NCI-H2227 treated with DMSO at 0.1 percent for 48 hours (cell line): ENCODE measurements at regions not wholly inside any gene's neighbourhood (a gene's known extent, or its start where the extent isn't known, plus 50 kb on each side); places are given as distances from the start of the nearest gene placed in this dataset.

Source experiments
- DNase-seq: peaks from one replicate; lab custom pipeline; 2025; lab: John Stamatoyannopoulos, UW

GRCh38 chr11:79744941-79745340, 304.1 kb upstream of the TENM4 start:
- no peak for DNase-seq

GRCh38 chr11:79742176-79742575, 301.3 kb upstream of the TENM4 start:
- DNase-seq = no peak

GRCh38 chr11:79739591-79739990, 298.8 kb upstream of the TENM4 start:
- DNase-seq = no peak

GRCh38 chr11:79727221-79727620, 286.4 kb upstream of the TENM4 start:
- DNase-seq = no peak

GRCh38 chr11:79720115-79720514, 279.3 kb upstream of the TENM4 start:
- no peak for DNase-seq

GRCh38 chr11:79708319-79708932, 267.6 kb upstream of the TENM4 start:
- DNase-seq = no peak

- no peak for DNase-seq
Observed at GRCh38 chr11:79705648-79706047, 264.8 kb upstream of the TENM4 start.

- DNase-seq = no peak
Observed at GRCh38 chr11:79702303-79702702, 261.5 kb upstream of the TENM4 start.

- DNase-seq = no peak
Observed at GRCh38 chr11:79699246-79699645, 258.4 kb upstream of the TENM4 start.

- no peak for DNase-seq
Observed at GRCh38 chr11:79697905-79698304, 257.1 kb upstream of the TENM4 start.

- no peak for DNase-seq
Observed at GRCh38 chr11:79694368-79694767, 253.5 kb upstream of the TENM4 start.

- DNase-seq = no peak
Observed at GRCh38 chr11:79691445-79691844, 250.6 kb upstream of the TENM4 start.

- DNase-seq = no peak
Observed at GRCh38 chr11:79686703-79687419, 246.0 kb upstream of the TENM4 start.

- DNase-seq = no peak
Observed at GRCh38 chr11:79683930-79684329, 243.1 kb upstream of the TENM4 start.

- DNase-seq = no peak
Observed at GRCh38 chr11:79678780-79679452, 238.1 kb upstream of the TENM4 start.

- no peak for DNase-seq
Observed at GRCh38 chr11:79676396-79676795, 235.6 kb upstream of the TENM4 start.

- DNase-seq = no peak
Observed at GRCh38 chr11:79675081-79675480, 234.3 kb upstream of the TENM4 start.

GRCh38 chr11:79672786-79673185, 232.0 kb upstream of the TENM4 start:
- no peak for DNase-seq

- no peak for DNase-seq
Observed at GRCh38 chr11:79671401-79671800, 230.6 kb upstream of the TENM4 start.

GRCh38 chr11:79670882-79671281, 230.1 kb upstream of the TENM4 start:
- DNase-seq = no peak

- no peak for DNase-seq
Observed at GRCh38 chr11:79668575-79668974, 227.7 kb upstream of the TENM4 start.

GRCh38 chr11:79667380-79667779, 226.6 kb upstream of the TENM4 start:
- DNase-seq = no peak

- no peak for DNase-seq
Observed at GRCh38 chr11:79663017-79663416, 222.2 kb upstream of the TENM4 start.
